Right lobe of liver (tissue), 6 donors: ENCODE measurements at regions not wholly inside any gene's neighbourhood (a gene's known extent, or its start where the extent isn't known, plus 50 kb on each side); places are given as distances from the start of the nearest gene placed in this dataset.
"Not testable (repeated sequence)": the region's sequence is repeated elsewhere in the genome, so short reads cannot be mapped to it uniquely, and the experiment has no call there.

ENCODE experiments used
- ATAC-seq, 4 donors: fragments of 200-7000 bp; cut with Tn5 transposase; one replicate each; pipeline ENCODE4 v1.9.1; 2020; ENCODE audit warnings: mild to moderate bottlenecking in 4 of 4, moderate library complexity in 4 of 4
- DNase-seq, 3 donors: peaks; one replicate each; pipeline ENCODE4 v3.0.0-alpha.2; 2020
- H3K27ac ChIP-seq, 3 donors: fragments of 200-600 bp; one replicate each; pipeline ENCODE4 v1.8.0; 2022
- H3K27me3 ChIP-seq, 2 donors: fragments of 200-600 bp; one replicate each; pipeline ENCODE4 v1.8.0; 2022
- H3K36me3 ChIP-seq, 4 donors: fragments of 200-600 bp; sonication (generic) in 1 of 4; one replicate each; pipeline versions ENCODE4 v1.5.1 to v1.8.0; 2017 to 2022; ENCODE audit warnings: control low read depth in 1 of 4
- H3K4me1 ChIP-seq, 4 donors: fragments of 200-600 bp; sonication (generic) in 1 of 4; one replicate each; pipeline versions ENCODE4 v1.5.1 to v1.8.0; 2017 to 2022; ENCODE audit warnings: control low read depth in 1 of 4
- H3K4me3 ChIP-seq, 3 donors: fragments of 200-600 bp; one replicate each; pipeline ENCODE4 v1.8.0; 2022
- H3K9me3 ChIP-seq, 4 donors: fragments of 200-600 bp; sonication (generic) in 1 of 4; one replicate each; pipeline versions ENCODE4 v1.5.1 to v1.8.0; 2017 to 2022; ENCODE audit warnings: control low read depth in 1 of 4
- POLR2A ChIP-seq: fragments of 450-650 bp; IDR thresholded peaks from one replicate; pipeline ENCODE4 v1.6.1; 2017; ENCODE audit warnings: antibody characterized with exemption, mild to moderate bottlenecking
- WGBS: methylation state at CpG from one replicate; pipeline ENCODE4 v1.1.6; 2018; ENCODE audit warnings: low coverage, low lambda C conversion rate; ENCODE audit not compliant: insufficient coverage; ENCODE audit errors: missing lambda C conversion rate; 5-methylcytosine and 5-hydroxymethylcytosine counted together
- intact Hi-C, 2 donors: fragments of 100-400 bp; cut with DNase I; formaldehyde crosslinking; loops; one replicate each; pipeline versions ENCODE4 v1.11.2 to v1.14.1; 2022
- TF ChIP-seq, protein P1 (sequence below), 4 donors: fragments of 200-600 bp in 3 of 4; fragments of 450-650 bp in 1 of 4; IDR thresholded peaks; one replicate each; pipeline versions ENCODE4 v1.5.1 to v1.8.0; 2016 to 2022; ENCODE audit warnings: antibody characterized with exemption in 4 of 4, mild to moderate bottlenecking in 2 of 4
- donor health status: DM: no; HTN: yes; CAD: no.
- donor health status: DM: no; HTN: no; CAD: no.
- donor health status: DM: no; HTN: no; CAD: no.
- donor health status: DM: no; HTN: yes; CAD: no.
- donor health status: DM: no; HTN: yes; CAD: no.

DNA sequence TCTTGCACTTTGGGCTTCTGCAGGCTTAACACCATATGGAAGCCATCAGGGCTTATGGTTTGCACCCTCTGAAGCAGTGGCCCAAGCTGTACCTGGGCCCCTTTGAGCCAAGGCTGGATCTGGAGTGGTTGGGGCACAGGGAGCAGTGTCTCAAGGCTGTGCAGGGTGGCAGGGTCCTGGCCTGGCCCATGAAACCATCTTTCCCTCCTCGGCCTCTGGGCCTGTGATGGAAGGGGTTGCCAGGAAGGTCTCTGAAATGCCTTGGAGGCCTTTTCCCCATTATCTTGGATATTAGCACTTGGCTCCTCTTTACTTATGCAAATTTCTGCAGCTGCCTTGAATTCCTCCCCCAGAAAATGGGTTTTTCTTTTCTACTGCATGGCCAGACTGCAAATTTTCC lies 134.7 kb upstream of the USP9X start:
- ATAC-seq (no peak), DNase-seq (no peak)
- no CpG with 5 or more reads among the region's 1 CpG for WGBS
- H3K4me3 ChIP-seq = no peak overlapping the region
- intact Hi-C loops = no loop called here
- H3K27me3 ChIP-seq = no peaks in the 10 kb centered on the region
- H3K9me3 ChIP-seq = no peaks in the 10 kb centered on the region
- TF ChIP-seq POLR2A = no peak
- TF ChIP-seq, protein P1, sequence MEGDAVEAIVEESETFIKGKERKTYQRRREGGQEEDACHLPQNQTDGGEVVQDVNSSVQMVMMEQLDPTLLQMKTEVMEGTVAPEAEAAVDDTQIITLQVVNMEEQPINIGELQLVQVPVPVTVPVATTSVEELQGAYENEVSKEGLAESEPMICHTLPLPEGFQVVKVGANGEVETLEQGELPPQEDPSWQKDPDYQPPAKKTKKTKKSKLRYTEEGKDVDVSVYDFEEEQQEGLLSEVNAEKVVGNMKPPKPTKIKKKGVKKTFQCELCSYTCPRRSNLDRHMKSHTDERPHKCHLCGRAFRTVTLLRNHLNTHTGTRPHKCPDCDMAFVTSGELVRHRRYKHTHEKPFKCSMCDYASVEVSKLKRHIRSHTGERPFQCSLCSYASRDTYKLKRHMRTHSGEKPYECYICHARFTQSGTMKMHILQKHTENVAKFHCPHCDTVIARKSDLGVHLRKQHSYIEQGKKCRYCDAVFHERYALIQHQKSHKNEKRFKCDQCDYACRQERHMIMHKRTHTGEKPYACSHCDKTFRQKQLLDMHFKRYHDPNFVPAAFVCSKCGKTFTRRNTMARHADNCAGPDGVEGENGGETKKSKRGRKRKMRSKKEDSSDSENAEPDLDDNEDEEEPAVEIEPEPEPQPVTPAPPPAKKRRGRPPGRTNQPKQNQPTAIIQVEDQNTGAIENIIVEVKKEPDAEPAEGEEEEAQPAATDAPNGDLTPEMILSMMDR (IDR thresholded peaks at IDR 0.05) = no peak
- peaks cover 0 to 8% (median 0%) of the 10 kb centered on the region in 4 donors for H3K4me1 ChIP-seq
- no peaks in the 10 kb centered on the region for H3K36me3 ChIP-seq
- H3K27ac ChIP-seq = no peak overlapping the region

DNA sequence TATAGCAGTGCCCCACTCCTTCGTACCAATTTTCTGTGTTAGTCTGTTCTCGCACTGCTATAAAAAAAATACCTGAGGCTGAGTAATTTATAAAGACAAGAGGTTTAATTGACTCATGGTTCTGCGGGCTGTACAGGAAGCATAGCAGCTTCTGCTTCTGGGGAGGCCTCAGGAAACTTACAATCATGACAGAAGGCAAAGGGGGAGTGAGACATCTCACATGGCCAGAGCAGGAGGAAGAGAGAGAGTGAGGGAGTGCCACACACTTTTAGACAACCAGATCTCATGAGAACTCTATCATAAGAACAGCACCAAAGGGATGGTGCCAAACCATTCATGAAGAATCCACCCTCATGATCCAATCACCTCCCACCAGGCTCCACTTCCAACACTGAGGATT lies 133.8 kb upstream of the USP9X start:
- intact Hi-C loops, ATAC-seq, H3K27ac ChIP-seq, H3K9me3 ChIP-seq, H3K4me1 ChIP-seq, H3K4me3 ChIP-seq, H3K36me3 ChIP-seq, H3K27me3 ChIP-seq, DNase-seq: not testable (repeated sequence)
- WGBS = 85% methylated on average over 3 of the region's 3 CpGs

DNA sequence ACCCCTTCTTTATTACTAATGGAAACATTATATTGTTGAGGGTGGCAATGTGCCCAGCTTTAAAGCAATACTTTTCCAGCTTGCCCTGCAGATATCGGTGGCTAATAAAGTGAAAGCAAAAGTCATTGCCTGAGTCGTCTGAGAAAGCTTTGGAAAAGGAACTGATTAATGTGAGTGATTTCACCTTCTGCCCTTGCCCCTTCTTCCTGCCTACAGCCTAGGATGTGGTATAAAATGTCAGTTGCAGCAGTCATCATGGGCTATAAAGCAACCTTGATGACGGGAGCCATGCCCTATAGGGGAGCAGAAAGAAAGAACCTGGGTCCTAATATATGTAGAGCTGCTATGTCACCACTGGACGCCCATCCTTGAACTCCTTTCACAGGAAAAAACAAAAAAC lies 132.4 kb upstream of the USP9X start:
- 10% methylated on average over 3 of the region's 4 CpGs for WGBS
- Histone ChIP-seq H3K36me3 (no peaks in the 10 kb centered on the region), H3K4me1 (peaks cover 0 to 8% (median 0%) of the 10 kb centered on the region in 4 donors), H3K27me3 (no peaks in the 10 kb centered on the region), H3K27ac (peak overlapping the region; percentile 36 to 55 (median 44)), H3K9me3 (no peaks in the 10 kb centered on the region), H3K4me3 (peak overlapping the region; percentile 10 to 32 (median 27))
- intact Hi-C loops = no loop called here
- ATAC-seq = peak; percentile 71 to 87 (median 79)
- TF ChIP-seq, protein P1 (IDR thresholded peaks at IDR 0.05) = no peak
- no peak for TF ChIP-seq POLR2A
- no peak for DNase-seq

DNA sequence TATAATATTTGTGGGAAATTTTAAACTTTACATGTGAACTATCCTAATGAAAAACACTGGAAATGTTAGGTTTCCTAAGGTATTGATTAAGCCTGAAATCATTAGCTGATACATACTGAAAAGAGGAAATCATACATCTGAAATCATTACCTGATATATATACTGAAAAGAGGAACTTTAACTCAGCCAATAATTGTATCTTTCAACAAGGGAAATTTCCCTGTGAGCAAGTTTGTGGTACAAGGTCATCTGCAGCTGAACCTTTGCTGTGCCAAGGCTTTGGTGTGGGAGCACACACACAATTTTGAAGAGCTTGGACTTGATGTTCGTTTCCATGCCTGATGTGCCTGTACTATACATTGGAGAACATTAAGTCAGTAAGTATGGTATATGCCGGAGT lies 131.9 kb upstream of the USP9X start:
- Histone ChIP-seq H3K4me1 (peaks cover 0 to 8% (median 0%) of the 10 kb centered on the region in 4 donors), H3K9me3 (no peaks in the 10 kb centered on the region), H3K36me3 (no peaks in the 10 kb centered on the region), H3K27me3 (no peaks in the 10 kb centered on the region), H3K27ac (peak overlapping the region; percentile 36 to 55 (median 44)), H3K4me3 (peak overlapping the region in 2 of 3 donors; percentile 10 to 32)
- ATAC-seq (peak; percentile 41 to 66 (median 46)), DNase-seq (no peak)
- WGBS = 55% methylated on average over 2 of the region's 2 CpGs
- intact Hi-C loops = no loop called here
- no peak for TF ChIP-seq POLR2A
- TF ChIP-seq, protein P1 (IDR thresholded peaks at IDR 0.05) = no peak

DNA sequence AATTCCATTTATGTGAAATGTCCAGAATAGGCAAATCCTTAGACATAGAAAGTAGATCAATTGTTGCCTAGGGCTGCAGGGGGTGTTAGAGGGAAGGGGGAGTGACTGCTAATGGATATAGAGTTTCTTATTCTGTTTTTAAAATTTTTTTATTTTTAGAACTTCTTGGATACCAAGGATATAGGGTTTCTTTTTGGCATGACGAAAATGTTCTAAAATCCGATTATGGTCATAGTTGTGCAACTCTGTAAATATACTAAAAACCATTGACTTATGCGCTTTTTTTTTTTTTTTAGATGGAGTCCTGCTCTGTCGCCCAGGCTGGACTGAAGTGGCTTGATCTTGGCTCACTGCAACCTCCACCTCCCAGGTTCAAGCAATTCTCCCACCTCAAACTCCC lies 125.2 kb upstream of the USP9X start:
- H3K36me3 ChIP-seq = no peaks in the 10 kb centered on the region
- no peak for TF ChIP-seq POLR2A
- WGBS = 48% methylated on average over 4 of the region's 4 CpGs
- peak in 1 of 4 donors; percentile 24 for ATAC-seq
- H3K27ac ChIP-seq = no peak overlapping the region
- no peaks in the 10 kb centered on the region for H3K9me3 ChIP-seq
- H3K4me1 ChIP-seq = peaks cover 0 to 1% (median 0%) of the 10 kb centered on the region in 4 donors
- H3K27me3 ChIP-seq = no peaks in the 10 kb centered on the region
- no peak overlapping the region for H3K4me3 ChIP-seq
- intact Hi-C loops = no loop called here
- no peak for DNase-seq
